RWPE2 (cell line): ENCODE measurements at regions not wholly inside any gene's neighbourhood (a gene's known extent, or its start where the extent isn't known, plus 50 kb on each side); places are given as distances from the start of the nearest gene placed in this dataset.

Experiments
- ATAC-seq: fragments of 200-7000 bp; cut with Tn5 transposase; 3 replicates; pipeline ENCODE4 v1.9.1; 2021; ENCODE audit warnings: low read depth
- DNase-seq: peaks from one replicate; pipeline ENCODE4 v3.0.0-alpha.2; 2020; ENCODE audit warnings: low spot score
- H3K27ac ChIP-seq: fragments of 450-650 bp; 2 replicates; pipeline ENCODE4 v1.5.1; 2017; ENCODE audit warnings: mild to moderate bottlenecking; ENCODE audit not compliant: poor library complexity, severe bottlenecking
- H3K27me3 ChIP-seq: fragments of 250-450 bp; sonication (Bioruptor Pico); 2 replicates; pipeline ENCODE4 v1.5.1; 2021; ENCODE audit warnings: mild to moderate bottlenecking, moderate library complexity; ENCODE audit not compliant: insufficient read depth, poor library complexity, severe bottlenecking
- H3K36me3 ChIP-seq: fragments of 250-450 bp; sonication (Bioruptor Pico); 2 replicates; pipeline ENCODE4 v1.5.1; 2020; ENCODE audit warnings: low read depth, mild to moderate bottlenecking, moderate library complexity
- H3K4me1 ChIP-seq: fragments of 250-450 bp; sonication (Bioruptor Pico); 2 replicates; pipeline ENCODE4 v1.5.1; 2021; ENCODE audit warnings: mild to moderate bottlenecking, moderate library complexity; ENCODE audit not compliant: insufficient read depth, poor library complexity, severe bottlenecking
- H3K4me3 ChIP-seq: fragments of 250-450 bp; sonication (Bioruptor Pico); 2 replicates; pipeline ENCODE4 v1.5.1; 2021; ENCODE audit warnings: mild to moderate bottlenecking, moderate library complexity; ENCODE audit not compliant: severe bottlenecking
- H3K9me3 ChIP-seq: fragments of 250-450 bp; sonication (Bioruptor Pico); 2 replicates; pipeline ENCODE4 v1.5.1; 2021; ENCODE audit warnings: mild to moderate bottlenecking, moderate library complexity; ENCODE audit not compliant: severe bottlenecking
- TF ChIP-seq, protein P1 (sequence below): fragments of 450-650 bp; IDR thresholded peaks from one replicate; pipeline ENCODE4 v1.5.1; 2017; ENCODE audit warnings: mild to moderate bottlenecking, moderate library complexity; ENCODE audit not compliant: poor library complexity, severe bottlenecking

DNA sequence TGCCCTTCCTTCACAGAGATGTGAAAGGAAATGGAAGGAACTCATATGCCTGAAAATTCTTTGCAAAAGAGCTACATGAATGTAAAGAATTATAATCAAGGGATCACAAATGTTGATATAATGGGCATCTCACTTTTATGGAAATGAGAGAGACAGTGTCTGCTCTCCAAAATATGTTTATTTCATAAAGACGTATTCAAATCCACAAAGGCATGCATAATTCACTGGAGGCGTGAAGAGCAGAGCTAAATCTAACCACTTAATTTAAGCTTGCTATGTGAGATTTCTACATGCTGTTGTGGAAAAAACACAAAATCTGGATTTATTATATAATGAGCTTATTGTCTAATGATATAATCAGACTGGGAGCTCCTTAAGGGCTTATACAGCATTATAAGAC is 469.1 kb downstream of the RAP2B start:
- ATAC-seq = no peak
- Histone ChIP-seq H3K27me3 (no peaks in the 10 kb centered on the region), H3K9me3 (no peaks in the 10 kb centered on the region), H3K4me3 (no peak overlapping the region), H3K36me3 (no peaks in the 10 kb centered on the region), H3K4me1 (no peaks in the 10 kb centered on the region), H3K27ac (no peak overlapping the region)
- TF ChIP-seq, protein P1, sequence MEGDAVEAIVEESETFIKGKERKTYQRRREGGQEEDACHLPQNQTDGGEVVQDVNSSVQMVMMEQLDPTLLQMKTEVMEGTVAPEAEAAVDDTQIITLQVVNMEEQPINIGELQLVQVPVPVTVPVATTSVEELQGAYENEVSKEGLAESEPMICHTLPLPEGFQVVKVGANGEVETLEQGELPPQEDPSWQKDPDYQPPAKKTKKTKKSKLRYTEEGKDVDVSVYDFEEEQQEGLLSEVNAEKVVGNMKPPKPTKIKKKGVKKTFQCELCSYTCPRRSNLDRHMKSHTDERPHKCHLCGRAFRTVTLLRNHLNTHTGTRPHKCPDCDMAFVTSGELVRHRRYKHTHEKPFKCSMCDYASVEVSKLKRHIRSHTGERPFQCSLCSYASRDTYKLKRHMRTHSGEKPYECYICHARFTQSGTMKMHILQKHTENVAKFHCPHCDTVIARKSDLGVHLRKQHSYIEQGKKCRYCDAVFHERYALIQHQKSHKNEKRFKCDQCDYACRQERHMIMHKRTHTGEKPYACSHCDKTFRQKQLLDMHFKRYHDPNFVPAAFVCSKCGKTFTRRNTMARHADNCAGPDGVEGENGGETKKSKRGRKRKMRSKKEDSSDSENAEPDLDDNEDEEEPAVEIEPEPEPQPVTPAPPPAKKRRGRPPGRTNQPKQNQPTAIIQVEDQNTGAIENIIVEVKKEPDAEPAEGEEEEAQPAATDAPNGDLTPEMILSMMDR = no peak
- DNase-seq = no peak

- Histone ChIP-seq H3K36me3 (no peaks in the 10 kb centered on the region), H3K9me3 (no peaks in the 10 kb centered on the region), H3K27ac (no peak overlapping the region), H3K27me3 (no peaks in the 10 kb centered on the region), H3K4me1 (no peaks in the 10 kb centered on the region), H3K4me3 (no peak overlapping the region)
- TF ChIP-seq, protein P1 = no peak
- ATAC-seq (no peak), DNase-seq (no peak)
These were observed 469.6 kb downstream of the RAP2B start for GRCh38 chr3:153631664-153632063.

DNA sequence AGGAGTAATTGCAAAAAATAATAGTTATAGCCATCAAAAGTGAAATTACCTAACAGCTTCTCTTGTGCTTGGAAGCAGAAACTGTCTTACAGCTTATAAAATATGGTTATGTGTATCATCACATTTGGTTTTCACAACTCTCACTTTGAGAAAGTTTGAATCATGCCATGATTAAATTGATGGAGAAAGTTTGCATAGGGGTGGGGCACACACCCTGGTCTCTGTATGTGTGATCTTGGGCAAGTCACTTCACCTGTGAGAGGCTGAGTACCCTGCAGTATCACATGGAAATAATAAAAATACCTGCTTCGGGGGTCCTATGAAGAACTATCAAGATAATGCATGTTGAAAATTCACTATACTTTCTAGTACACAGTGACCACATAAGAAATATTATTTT is 471.4 kb downstream of the RAP2B start:
- no peak for DNase-seq
- Histone ChIP-seq H3K36me3 (no peaks in the 10 kb centered on the region), H3K9me3 (no peaks in the 10 kb centered on the region), H3K27ac (no peak overlapping the region), H3K4me3 (no peak overlapping the region), H3K27me3 (no peaks in the 10 kb centered on the region), H3K4me1 (no peaks in the 10 kb centered on the region)
- no peak for ATAC-seq
- TF ChIP-seq, protein P1 = no peak

GRCh38 chr3:153634683-153635082 is 472.7 kb downstream of the RAP2B start:
- Histone ChIP-seq H3K4me3 (no peak overlapping the region), H3K36me3 (no peaks in the 10 kb centered on the region), H3K4me1 (no peaks in the 10 kb centered on the region), H3K27ac (no peak overlapping the region), H3K9me3 (no peaks in the 10 kb centered on the region), H3K27me3 (no peaks in the 10 kb centered on the region)
- ATAC-seq = no peak
- no peak for DNase-seq
- TF ChIP-seq, protein P1 = no peak

DNA sequence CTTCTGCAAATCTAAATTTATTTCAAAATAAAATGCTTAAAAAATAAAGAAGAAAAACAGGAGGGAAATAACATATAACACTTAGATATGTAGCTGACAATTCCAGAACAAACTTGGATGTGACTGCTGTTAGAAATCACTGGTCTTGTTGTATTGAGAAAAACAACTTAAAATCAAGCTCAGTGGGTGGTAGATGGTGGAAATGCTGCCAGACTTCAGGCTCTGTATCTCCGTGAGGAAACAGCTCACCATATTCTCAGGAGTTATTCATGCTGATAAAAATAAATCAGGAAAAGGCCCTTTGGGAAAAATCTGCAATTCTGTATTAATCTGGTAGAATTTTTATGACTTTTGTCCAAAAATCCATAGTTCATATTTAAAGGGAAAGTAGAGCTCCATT is 477.6 kb downstream of the RAP2B start:
- Histone ChIP-seq H3K4me3 (no peak overlapping the region), H3K4me1 (no peaks in the 10 kb centered on the region), H3K27ac (no peak overlapping the region), H3K9me3 (no peaks in the 10 kb centered on the region), H3K36me3 (no peaks in the 10 kb centered on the region), H3K27me3 (no peaks in the 10 kb centered on the region)
- ATAC-seq (no peak), DNase-seq (no peak)
- TF ChIP-seq, protein P1 = no peak
